ENCODE measurements at regions not wholly inside any gene's neighbourhood (a gene's known extent, or its start where the extent isn't known, plus 50 kb on each side); places are given as distances from the start of the nearest gene placed in this dataset.

DNA sequence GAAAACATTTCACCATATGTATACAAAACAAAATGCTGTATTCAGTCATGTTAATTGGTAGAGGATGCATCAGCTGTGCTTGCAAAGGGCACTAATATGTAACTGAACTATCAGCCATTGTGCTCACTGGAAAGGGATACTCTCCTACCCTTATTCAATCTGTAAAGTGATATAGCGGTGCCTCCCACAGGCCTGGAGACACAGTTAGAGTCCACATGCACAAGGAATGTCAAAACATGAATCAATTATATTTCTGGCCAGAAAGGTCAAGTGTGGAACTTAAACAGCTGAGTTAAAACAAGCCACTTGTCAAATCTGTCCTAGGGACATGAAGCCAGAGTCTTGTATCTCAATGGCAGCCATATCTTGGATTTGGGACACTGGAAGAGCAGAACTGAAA is 71.2 kb upstream of the IZUMO3 start:
- TF ChIP-seq EZH2 (IDR thresholded peaks at IDR 0.05; ENCODE audit: low read length, unreplicated experiment) (no peak), EZH2phosphoT487 (IDR thresholded peaks at IDR 0.05; ENCODE audit: borderline replicate concordance, low read length) (no peak)
- TF ChIP-seq, protein P1, sequence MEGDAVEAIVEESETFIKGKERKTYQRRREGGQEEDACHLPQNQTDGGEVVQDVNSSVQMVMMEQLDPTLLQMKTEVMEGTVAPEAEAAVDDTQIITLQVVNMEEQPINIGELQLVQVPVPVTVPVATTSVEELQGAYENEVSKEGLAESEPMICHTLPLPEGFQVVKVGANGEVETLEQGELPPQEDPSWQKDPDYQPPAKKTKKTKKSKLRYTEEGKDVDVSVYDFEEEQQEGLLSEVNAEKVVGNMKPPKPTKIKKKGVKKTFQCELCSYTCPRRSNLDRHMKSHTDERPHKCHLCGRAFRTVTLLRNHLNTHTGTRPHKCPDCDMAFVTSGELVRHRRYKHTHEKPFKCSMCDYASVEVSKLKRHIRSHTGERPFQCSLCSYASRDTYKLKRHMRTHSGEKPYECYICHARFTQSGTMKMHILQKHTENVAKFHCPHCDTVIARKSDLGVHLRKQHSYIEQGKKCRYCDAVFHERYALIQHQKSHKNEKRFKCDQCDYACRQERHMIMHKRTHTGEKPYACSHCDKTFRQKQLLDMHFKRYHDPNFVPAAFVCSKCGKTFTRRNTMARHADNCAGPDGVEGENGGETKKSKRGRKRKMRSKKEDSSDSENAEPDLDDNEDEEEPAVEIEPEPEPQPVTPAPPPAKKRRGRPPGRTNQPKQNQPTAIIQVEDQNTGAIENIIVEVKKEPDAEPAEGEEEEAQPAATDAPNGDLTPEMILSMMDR (conservative IDR thresholded peaks at IDR 0.05; ENCODE audit: low read depth, low read length) = no peak
- intact Hi-C loops (cut with micrococcal nuclease) = loop anchor here (5.0 kb wide), 1 partner anchor 735 kb away; no protein-coding TSS in a partner anchor
- peak; percentile 35; the same call in 1 of the 2 replicates for ATAC-seq
- H3K79me2 ChIP-seq (ENCODE audit: low read length) = no peaks in the 10 kb centered on the region
- no peak overlapping the region for H3K4me3 ChIP-seq (ENCODE audit: low read length)
- H3K9me3 ChIP-seq (ENCODE audit: low read length) = no peaks in the 10 kb centered on the region
- H3K4me2 ChIP-seq (ENCODE audit: low read length) = no peak overlapping the region
- ChIA-PET POLR2A (ENCODE audit: unreplicated experiment) (no interaction called here), CTCF (interaction anchor here (0.6 kb wide), 1 partner anchor 128 kb away, joined by 4 read pairs; no protein-coding TSS in a partner anchor)
- no peak for DNase-seq
- H3K9ac ChIP-seq (ENCODE audit: low read length) = no peak overlapping the region
- no peak overlapping the region for H3K27ac ChIP-seq (ENCODE audit: low read length)
- H3K36me3 ChIP-seq (ENCODE audit: low read depth, low read length) = no peaks in the 10 kb centered on the region
- no peaks in the 10 kb centered on the region for H3F3A ChIP-seq (ENCODE audit: low read length, unreplicated experiment)
- H3K27me3 ChIP-seq (ENCODE audit: low read length) = no peaks in the 10 kb centered on the region
- H4K20me1 ChIP-seq (ENCODE audit: low read length) = no peaks in the 10 kb centered on the region
- no peak overlapping the region for H2AFZ ChIP-seq (ENCODE audit: low read length)
- no TSS peak for BruUV-seq (replicated peaks)
- no peaks in the 10 kb centered on the region for H3K9me2 ChIP-seq (replicated peaks; ENCODE audit: low read length)
- no peaks in the 10 kb centered on the region for H3K4me1 ChIP-seq (ENCODE audit: insufficient read depth, low read length)

DNA sequence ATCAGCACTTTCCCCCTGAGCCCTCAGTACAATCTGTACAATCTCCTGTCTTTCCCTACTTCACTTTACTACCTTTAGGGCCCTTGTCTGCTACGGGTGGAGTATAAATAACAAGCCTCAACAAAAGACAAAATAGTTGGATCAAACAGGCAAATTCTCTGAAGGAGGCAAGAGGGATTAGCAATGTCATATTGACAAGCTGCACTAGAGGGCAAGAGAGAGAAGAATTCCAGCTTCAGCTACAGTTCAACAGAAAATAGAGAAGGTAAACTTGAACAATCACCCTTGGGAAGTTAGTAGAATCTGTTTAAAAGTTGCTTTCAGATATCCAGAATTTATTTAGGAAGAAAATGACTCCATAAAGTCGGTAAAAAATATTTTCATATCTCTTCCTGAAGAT is 68.4 kb upstream of the IZUMO3 start:
- Histone ChIP-seq H3K27me3 (ENCODE audit: low read length) (no peaks in the 10 kb centered on the region), H3K9me3 (ENCODE audit: low read length) (no peaks in the 10 kb centered on the region), H3K4me3 (ENCODE audit: low read length) (no peak overlapping the region), H3K9ac (ENCODE audit: low read length) (no peak overlapping the region), H3K27ac (ENCODE audit: low read length) (no peak overlapping the region), H3K9me2 (replicated peaks; ENCODE audit: low read length) (no peaks in the 10 kb centered on the region), H3K36me3 (ENCODE audit: low read depth, low read length) (no peaks in the 10 kb centered on the region), H3K4me2 (ENCODE audit: low read length) (no peak overlapping the region), H3K79me2 (ENCODE audit: low read length) (no peaks in the 10 kb centered on the region), H3F3A (ENCODE audit: low read length, unreplicated experiment) (no peaks in the 10 kb centered on the region), H2AFZ (ENCODE audit: low read length) (no peak overlapping the region), H3K4me1 (ENCODE audit: insufficient read depth, low read length) (no peaks in the 10 kb centered on the region), H4K20me1 (ENCODE audit: low read length) (no peaks in the 10 kb centered on the region)
- TF ChIP-seq EZH2 (IDR thresholded peaks at IDR 0.05; ENCODE audit: low read length, unreplicated experiment) = no peak
- TF ChIP-seq, protein P1 (conservative IDR thresholded peaks at IDR 0.05; ENCODE audit: low read depth, low read length) = peak; percentile 41
- no peak for TF ChIP-seq EZH2phosphoT487 (IDR thresholded peaks at IDR 0.05; ENCODE audit: borderline replicate concordance, low read length)
- DNase-seq (peak; percentile 6), ATAC-seq (peak; percentile 50; the same call in 1 of the 2 replicates)
- ChIA-PET POLR2A (ENCODE audit: unreplicated experiment) (interaction anchor here (0.7 kb wide), 1 partner anchor 10 kb away, joined by 4 read pairs; no protein-coding TSS in a partner anchor), CTCF (interaction anchor here (0.5 to 0.6 kb wide), 2 partner anchors 11 to 21 kb away, joined by 3 to 5 read pairs; no protein-coding TSS in a partner anchor)
- BruUV-seq (replicated peaks) = no TSS peak
- intact Hi-C loops (cut with micrococcal nuclease) = loop anchor here (1.0 kb wide), 1 partner anchor 218 kb away; no protein-coding TSS in a partner anchor

DNA sequence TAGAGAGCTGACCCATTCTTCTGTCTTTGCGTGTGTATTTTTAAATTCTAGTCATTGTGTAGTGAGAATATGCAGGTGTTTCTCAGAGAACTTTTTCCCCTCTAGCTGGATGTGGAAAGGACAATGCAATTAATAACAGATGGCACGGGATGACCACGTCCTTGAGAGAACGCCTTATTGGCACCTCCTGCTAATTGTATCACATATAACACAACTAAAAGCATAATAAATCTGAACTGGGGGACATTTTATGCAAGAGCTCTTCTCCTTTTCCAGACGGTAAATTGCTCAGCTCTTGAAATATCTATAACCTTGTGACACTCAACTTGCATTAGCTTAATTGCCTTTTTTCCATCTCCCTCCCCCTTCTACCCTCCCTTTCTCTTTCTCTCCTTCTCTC is 62.9 kb upstream of the IZUMO3 start:
- H3K4me1 ChIP-seq (ENCODE audit: insufficient read depth, low read length) = no peaks in the 10 kb centered on the region
- ATAC-seq (no peak), DNase-seq (no peak)
- H3F3A ChIP-seq (ENCODE audit: low read length, unreplicated experiment) = no peaks in the 10 kb centered on the region
- BruUV-seq (replicated peaks) = no TSS peak
- no peaks in the 10 kb centered on the region for H4K20me1 ChIP-seq (ENCODE audit: low read length)
- no peaks in the 10 kb centered on the region for H3K36me3 ChIP-seq (ENCODE audit: low read depth, low read length)
- no peak overlapping the region for H3K9ac ChIP-seq (ENCODE audit: low read length)
- no peak overlapping the region for H2AFZ ChIP-seq (ENCODE audit: low read length)
- H3K4me2 ChIP-seq (ENCODE audit: low read length) = no peak overlapping the region
- intact Hi-C loops (cut with micrococcal nuclease) = no loop called here
- H3K9me3 ChIP-seq (ENCODE audit: low read length) = no peaks in the 10 kb centered on the region
- POLR2A ChIA-PET (ENCODE audit: unreplicated experiment) = no interaction called here
- no peak overlapping the region for H3K4me3 ChIP-seq (ENCODE audit: low read length)
- CTCF ChIA-PET = interaction anchor here (0.6 kb wide), 1 partner anchor 1718 kb away, joined by 3 read pairs; no protein-coding TSS in a partner anchor
- TF ChIP-seq EZH2 (IDR thresholded peaks at IDR 0.05; ENCODE audit: low read length, unreplicated experiment) = no peak
- no peak for TF ChIP-seq EZH2phosphoT487 (IDR thresholded peaks at IDR 0.05; ENCODE audit: borderline replicate concordance, low read length)
- TF ChIP-seq, protein P1 (conservative IDR thresholded peaks at IDR 0.05; ENCODE audit: low read depth, low read length) = no peak
- no peaks in the 10 kb centered on the region for H3K27me3 ChIP-seq (ENCODE audit: low read length)
- no peaks in the 10 kb centered on the region for H3K79me2 ChIP-seq (ENCODE audit: low read length)
- no peaks in the 10 kb centered on the region for H3K9me2 ChIP-seq (replicated peaks; ENCODE audit: low read length)
- H3K27ac ChIP-seq (ENCODE audit: low read length) = no peak overlapping the region

Measured in PC-3 (cell line).